Breast epithelium (tissue), 3 donors: ENCODE measurements at regions not wholly inside any gene's neighbourhood (a gene's known extent, or its start where the extent isn't known, plus 50 kb on each side); places are given as distances from the start of the nearest gene placed in this dataset.

Experiments
- POLR2A ChIP-seq: fragments of 450-650 bp; IDR thresholded peaks from one replicate; pipeline ENCODE4 v1.6.1; 2016; ENCODE audit warnings: antibody characterized with exemption, mild to moderate bottlenecking, moderate library complexity
- POLR2AphosphoS5 ChIP-seq, 3 donors: sonication (generic); formaldehyde crosslinking; IDR thresholded peaks; one replicate each; pipeline ENCODE4 v1.6.1; 2017; ENCODE audit warnings: antibody characterized with exemption in 3 of 3
- TF ChIP-seq, protein P1 (sequence below), 3 donors: fragments of 450-650 bp; IDR thresholded peaks; one replicate each; pipeline ENCODE4 v1.5.1; 2016 to 2017; ENCODE audit warnings: antibody characterized with exemption in 3 of 3, mild to moderate bottlenecking in 3 of 3, moderate library complexity in 3 of 3

GRCh38 chr5:144876990-144877389 is 706.3 kb downstream of the KCTD16 start:
- TF ChIP-seq, protein P1, sequence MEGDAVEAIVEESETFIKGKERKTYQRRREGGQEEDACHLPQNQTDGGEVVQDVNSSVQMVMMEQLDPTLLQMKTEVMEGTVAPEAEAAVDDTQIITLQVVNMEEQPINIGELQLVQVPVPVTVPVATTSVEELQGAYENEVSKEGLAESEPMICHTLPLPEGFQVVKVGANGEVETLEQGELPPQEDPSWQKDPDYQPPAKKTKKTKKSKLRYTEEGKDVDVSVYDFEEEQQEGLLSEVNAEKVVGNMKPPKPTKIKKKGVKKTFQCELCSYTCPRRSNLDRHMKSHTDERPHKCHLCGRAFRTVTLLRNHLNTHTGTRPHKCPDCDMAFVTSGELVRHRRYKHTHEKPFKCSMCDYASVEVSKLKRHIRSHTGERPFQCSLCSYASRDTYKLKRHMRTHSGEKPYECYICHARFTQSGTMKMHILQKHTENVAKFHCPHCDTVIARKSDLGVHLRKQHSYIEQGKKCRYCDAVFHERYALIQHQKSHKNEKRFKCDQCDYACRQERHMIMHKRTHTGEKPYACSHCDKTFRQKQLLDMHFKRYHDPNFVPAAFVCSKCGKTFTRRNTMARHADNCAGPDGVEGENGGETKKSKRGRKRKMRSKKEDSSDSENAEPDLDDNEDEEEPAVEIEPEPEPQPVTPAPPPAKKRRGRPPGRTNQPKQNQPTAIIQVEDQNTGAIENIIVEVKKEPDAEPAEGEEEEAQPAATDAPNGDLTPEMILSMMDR (IDR thresholded peaks at IDR 0.05) = no peak
- TF ChIP-seq POLR2A (no peak), POLR2AphosphoS5 (IDR thresholded peaks at IDR 0.05) (no peak)
